NCI-H1930 (cell line): ENCODE measurements at regions not wholly inside any gene's neighbourhood (a gene's known extent, or its start where the extent isn't known, plus 50 kb on each side); places are given as distances from the start of the nearest gene placed in this dataset.

Experiments
- DNase-seq, 2 experiments: peaks; one replicate each; lab custom pipeline; 2025; lab: John Stamatoyannopoulos, UW

DNA sequence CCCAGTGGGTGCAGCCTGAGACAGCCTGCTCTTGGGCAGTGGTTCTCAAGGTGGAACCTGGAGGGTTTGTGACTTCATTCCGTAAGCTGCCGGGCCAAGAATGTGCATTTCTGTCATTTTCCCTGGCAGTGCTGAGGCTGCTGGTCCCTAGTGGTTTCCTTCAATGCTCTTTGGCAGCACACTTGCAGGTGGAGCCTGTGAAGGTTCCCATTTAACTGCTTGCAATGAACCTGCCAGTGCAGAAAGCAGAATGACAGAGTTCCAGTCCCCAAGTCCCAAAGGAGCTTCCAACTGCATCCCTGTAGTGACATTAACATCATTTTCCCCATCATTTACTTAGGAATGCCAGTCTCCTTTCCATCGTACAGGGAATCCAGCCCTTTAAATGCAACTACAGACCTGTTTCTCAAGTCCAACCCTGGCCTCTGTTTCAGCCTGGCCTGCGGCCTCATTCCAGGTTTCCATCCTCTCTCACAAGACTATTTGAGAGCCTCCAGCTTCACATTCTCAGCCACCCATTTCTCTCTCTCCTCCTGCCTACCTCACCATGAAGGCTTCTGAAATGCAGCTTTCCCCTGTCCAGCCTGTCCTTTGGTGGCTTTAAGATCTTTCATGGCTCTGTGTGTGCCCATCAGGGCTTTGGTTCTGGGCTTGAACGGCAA is 149.7 kb upstream of the GGTLC1 start:
- no peak for DNase-seq

DNA sequence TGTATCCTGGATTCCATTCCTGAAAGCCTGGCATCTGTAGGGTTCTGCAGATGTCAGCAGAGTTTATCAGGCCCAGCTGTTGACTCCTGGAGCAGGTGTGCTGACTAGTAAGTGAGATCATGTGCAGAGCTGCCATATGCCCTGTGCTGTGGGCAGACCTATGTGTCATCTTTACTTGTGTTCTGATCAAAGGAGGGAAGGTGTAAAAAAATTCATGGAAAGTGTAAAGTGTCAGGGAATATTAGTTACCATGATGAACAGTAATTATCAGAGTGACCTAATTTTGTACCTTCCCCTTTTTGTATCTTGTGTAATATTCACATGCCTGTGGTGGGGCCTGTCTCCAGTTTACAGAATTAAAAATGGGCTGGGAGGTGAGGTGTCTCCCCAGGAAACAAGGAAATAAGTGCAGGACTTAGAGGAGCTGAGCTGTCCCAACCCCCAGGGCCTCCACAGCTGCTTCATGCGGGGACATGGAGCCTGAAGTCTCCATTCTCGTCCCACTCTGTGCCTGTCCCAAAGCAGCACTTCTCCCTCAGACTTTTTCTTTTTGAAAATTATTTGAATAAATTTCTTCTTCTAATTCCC is 148.2 kb upstream of the GGTLC1 start:
- no peak for DNase-seq

DNA sequence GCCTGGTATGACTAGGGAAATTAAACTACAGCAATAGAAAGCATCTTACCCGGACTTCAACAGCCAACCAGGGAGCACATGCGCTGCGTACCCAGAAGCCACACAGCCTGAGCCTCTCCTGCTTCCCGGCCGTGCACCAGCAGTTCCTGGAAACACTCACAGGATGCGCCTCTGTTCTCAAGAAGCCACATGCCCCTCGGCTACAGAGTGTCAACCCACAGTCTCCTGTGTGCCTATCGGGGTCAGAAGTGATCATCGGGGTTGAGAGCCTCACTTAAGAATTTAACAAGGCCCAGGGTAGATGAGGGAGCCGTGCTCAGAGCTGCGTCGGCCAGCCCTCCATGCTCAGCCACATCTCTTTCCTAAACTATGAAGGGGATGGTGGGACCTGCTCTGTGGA is 147.2 kb upstream of the GGTLC1 start:
- DNase-seq, result no peak

DNA sequence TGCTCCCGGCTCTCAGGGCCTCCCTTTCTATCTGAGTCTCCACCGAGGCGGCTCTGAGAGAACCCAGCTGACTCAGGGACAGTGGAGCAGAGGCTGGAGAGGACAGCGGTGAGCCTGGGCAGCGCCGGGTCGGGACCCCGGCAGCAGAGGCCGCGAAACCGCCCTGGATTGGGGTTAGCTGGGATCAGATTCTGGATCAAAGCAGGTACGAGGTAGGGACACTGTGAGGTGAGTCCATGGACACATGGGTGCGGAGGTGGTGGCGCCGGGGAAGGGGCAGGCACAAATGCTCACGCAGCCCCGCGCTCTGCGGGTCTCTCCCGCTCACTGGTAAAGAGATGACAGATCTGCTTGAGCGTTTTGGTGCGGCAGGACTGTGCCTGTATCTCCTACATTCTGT is 146.4 kb upstream of the GGTLC1 start:
- no peak for DNase-seq

DNA sequence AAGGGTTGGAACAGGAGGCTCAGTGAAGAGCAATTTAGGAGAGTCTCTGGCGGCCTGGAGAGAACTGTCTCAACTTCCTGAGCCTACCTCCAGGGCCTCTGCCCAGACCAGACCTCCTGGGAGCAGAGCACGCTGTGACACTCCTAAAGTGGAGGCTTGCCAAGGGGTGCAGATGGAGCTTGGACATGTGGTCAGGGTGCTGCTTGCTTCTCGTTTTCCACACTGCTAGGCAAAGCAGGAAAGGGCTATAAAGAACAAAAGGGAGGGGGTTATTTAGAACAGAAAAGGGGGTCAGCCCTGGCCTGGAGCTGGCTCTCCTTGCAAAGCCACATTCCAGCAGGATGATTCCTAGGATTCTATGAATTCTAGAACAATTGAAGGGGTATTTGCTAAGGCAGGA is 145.7 kb upstream of the GGTLC1 start:
- no peak for DNase-seq

DNA sequence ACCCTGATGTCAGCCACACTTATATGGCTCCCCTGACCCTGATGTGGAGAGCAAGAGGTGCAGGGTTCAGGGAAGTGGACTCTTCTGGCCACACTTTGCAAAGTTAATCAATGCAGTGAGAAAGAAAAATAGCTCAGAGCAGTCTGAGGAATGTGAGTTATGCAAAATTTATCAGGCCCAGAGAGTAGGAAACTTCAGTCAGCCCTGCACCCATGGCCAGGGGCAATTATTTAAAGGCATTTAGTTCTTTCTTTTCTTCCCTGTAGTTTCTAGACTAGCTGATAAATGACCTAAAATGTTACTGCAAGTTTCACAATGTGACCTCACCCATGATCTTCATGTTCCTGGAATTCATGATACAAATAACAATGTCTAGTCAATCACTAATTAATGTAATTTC is 143.7 kb upstream of the GGTLC1 start:
- DNase-seq, result no peak

DNA sequence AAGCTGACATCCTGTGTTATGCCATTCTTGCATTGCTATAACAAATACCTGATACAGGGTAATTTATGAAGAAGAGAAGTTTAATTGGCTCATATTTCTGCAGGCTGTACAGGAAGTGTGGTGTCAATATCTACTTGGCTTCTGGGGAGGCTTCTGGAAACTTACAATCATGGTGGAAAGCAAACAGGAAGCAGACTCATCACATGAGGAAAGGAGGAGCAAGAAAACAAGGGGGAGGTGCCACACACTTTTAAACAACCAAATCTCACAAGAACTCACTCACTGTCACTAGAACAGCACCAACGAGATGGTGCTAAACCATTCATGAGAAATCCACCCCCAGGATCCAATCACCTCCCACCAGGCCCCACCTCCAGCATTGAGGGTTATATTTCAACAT is 143.1 kb upstream of the GGTLC1 start:
- DNase-seq, result no peak

DNA sequence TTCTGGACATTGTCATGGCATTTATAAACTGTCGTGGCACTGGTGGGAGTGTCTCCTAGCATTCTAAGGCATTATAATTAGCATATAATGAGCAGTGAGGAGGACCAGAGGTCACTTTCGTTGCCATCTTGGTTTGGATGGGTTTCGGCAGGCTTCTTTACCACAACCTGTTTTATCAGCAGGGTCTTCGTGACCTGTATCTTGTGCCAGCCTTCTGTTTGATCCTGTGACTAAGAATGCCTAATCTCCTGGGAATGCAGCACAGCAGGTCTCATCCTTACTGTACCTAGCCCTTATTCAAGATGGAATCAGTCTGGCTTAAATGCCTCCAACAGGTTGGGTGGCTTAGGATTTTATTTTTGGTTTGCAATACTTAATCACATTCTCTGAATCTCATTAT is 142.7 kb upstream of the GGTLC1 start:
- no peak for DNase-seq

DNA sequence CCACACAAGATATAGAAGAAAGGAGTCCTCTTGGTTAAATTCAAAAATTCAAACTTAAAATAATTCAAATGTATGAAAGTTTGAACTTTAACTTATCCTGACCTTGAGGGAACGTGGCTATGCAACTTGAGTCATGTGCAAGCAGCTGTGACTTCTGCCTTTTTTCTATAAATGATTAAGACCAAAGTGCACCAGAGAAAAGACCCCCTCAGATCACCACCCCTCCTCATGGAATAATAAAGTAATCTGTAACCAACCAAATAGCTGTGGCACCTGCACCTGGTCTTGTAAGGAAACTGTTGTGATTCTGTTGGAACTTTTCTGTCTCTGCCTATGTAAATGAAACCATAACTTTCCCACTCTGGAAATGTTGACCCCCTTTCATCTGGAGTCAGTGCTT is 141.1 kb upstream of the GGTLC1 start:
- no peak for DNase-seq

DNA sequence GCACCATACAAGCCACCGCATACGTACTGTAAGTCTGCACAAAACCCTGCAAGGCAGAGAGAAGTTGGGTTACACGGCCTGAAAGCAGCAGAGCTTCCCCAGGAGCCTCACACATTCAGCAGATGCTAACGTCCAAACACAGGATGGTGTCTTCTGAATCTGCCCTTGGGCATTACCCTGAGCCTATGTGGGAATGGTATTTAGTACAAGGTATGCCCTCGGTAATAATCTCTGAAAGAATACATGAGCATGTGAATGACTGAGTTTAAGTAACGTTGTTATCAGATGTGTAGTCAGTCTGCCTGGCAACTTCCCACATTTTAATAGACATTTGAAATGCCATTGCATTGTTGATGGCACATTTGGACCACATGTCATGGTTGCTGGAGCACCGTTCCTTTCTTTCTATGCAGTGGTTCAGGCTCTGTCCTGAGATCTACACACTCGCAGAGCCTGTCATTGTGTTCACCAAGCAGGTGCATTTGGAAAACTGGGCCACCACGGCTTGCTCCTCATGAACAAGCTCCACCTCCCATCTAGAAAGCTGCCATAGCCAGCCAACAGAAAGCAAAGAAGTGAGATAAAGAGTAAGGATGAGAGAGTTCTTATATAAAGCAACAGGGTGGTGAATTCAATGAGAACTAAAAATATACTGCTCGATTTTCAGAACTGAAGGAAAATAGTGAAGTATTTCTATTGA is 136.5 kb upstream of the GGTLC1 start:
- no peak for DNase-seq

DNA sequence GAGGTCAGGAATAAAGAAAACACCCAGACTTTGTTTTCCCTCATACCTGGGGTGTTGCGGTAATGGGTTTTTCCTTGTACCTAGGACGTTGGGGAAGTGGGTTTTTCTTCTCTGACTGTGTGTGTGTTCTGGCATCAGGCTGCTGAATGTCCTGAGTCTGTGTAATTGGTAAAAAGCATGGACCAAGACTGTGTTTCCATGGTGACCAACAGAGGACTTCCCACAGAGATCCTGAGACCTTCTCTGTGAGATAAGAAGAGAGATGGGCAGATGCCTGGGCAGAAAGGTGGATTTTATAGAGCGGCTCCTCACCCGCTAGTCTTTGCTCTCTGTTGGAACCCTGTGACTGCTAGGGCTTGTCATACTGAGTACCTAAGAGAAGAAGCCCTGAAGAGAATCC is 135.4 kb upstream of the GGTLC1 start:
- no peak for DNase-seq

DNA sequence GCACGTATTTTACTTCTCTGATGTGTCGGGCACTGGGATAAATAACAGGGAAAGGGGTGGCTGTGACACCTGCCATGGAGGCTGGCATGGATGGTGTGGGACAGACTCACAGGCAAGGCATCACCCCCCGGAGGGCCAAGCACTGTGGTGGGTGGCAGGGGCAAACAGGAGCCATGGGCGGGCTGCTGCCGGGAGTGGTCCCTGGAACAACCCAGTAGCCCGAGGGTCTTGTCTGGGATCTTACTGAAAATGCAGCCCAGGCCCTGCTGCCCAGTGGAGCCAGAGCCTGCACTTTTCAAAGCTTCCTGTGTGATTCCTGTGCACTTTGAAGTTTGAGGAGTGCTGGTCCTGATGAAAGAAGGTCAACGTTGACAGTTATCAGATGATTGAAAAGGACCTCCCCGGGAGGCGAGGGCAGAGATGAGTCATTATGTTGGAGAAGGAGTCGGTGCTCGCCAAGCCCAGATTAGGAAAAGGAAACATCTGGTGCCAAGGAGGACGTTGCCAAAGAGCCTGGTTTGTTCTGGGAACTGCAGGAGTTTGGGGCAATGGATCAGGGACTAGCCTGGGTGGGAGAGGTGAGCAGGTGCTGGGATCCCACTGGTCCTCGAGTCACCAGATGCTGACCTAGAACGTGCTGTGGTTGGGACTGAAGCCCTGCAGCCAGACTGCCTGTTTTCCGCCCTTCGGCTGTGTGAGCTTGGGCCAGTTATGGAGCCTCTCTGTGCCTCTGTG is 130.0 kb upstream of the GGTLC1 start:
- no peak for DNase-seq

DNA sequence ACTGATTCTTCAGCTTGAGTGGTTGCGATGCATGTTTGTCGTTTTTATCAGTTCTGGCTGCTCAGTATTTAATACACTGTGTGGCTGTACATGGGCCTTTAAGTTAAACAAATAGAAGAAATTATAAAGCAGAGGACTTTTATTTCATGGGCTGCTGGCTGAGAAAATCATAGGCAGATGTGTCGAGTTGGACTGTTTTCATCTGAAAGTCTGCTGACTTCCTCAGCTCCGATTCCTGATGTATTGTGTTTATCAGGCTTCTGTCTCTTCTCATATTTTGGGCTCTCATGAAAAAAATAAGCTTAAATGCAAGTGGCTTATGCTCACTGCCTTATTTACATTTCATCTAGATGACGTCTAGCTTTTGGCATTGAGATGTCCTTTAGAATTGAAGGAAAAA is 129.5 kb upstream of the GGTLC1 start:
- no peak for DNase-seq

DNA sequence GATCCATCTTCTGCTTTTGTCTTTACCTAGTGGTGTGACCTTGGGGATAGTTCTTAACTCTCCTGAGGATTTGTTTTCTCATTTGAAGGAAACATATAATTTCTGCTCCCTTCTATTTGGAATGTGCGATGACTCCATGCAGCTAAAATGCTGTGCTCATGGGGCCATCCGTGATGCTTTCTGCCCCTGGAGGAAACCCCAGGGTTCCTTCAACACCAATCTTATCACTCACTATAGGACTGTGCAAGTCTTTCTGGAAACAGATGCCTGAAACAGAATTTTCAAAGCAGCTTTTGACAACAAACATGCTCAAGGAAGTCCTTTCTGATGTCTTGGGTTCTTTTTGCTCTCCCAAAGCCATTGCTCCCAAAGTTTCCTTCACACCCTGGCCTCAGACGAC is 128.8 kb upstream of the GGTLC1 start:
- no peak for DNase-seq

DNA sequence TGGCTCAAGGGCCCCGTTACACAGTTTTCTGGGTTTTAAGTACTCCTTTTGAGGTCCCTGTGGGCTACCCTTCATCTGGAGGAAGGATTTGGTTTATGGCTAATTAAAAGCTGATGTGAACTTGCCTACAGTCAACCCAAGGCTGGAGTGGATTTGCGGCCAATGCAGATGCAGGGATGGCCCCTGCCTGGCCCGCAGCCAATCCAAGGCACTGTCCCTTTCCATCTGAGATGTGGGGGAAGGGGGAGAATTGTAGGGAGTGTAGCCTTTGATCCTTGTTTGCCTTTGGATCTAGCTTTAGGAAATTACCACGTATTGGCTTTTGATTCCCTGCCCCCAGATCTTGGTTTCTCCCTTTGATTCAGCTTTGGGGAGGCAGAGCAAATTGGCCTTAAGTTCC is 128.0 kb upstream of the GGTLC1 start:
- DNase-seq, result no peak

DNA sequence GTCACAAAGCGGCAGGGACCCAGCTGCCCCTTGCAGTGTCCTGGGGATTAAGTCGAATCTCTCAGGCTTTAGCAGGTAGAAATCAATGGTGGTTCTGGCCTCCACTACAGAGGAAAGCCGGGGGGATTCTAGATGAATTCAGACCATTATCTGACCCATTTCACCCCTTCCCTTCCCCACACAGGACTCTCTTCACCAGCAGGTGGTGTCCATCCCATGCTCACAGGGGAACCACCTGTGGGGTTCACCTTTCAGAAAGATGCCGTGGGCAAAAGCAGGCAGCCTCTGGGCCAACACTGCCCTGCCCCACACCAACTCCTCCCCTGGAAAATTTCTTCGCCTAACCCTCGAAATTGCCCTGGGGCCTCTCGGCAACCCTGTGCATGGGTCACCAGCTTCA is 123.8 kb upstream of the GGTLC1 start:
- no peak for DNase-seq

DNA sequence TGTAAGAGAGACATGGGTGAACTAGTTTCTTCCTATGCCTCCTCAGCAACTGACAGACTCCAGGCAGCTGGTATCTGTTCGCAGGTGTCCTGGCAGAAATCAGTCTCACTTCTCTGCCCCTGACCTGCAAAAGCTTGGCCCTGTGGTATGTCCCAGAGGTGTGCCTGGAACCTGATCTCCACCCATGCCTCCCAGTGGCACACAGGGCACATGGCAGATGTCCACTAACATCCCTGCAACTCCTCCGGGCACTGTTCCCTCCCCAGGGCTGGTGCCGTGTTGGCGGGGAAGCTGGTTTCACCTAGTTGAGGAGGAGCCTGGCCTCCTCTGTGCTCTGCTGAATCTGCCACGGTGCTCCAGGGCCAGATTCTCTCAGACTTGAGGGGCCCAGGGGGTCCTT is 123.3 kb upstream of the GGTLC1 start:
- DNase-seq, result no peak

DNA sequence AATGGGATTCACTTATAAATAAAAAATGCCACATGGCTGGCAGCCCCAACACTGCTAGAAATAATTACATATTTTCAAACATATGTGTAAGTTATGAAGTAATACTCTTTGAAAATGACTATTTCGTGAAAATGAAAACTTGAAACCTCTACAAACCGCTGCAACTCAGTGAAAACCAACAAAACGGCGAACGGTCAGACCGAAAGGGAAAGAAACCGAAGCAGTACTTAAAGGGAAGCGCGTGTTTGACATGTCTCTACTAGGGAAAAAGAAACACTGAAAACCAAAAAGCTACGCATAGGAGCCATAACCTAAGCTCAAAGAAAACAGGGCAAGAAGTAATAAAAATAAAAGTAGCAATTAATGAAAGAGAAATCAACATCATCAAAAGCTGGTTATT is 121.0 kb upstream of the GGTLC1 start:
- no peak for DNase-seq

DNA sequence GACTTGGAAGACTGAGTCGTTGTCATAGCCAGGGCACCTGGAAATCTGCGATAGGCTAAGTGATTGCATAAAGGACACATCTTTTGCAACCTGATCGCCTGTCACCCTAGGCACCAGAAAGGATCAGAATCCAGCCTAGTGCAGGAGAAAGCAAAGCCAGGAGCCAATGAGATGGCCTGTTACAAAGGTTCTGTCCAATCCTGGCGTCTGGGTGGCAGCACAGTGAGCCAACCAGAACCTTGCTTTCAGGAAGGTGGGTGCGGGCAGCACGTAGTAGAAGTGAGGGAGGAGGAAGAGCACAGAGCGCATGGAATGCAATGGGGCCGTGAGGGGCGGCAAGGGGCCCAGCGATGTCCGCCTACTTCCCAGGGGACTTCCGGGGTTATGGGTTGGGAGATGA is 120.4 kb upstream of the GGTLC1 start:
- no peak for DNase-seq

DNA sequence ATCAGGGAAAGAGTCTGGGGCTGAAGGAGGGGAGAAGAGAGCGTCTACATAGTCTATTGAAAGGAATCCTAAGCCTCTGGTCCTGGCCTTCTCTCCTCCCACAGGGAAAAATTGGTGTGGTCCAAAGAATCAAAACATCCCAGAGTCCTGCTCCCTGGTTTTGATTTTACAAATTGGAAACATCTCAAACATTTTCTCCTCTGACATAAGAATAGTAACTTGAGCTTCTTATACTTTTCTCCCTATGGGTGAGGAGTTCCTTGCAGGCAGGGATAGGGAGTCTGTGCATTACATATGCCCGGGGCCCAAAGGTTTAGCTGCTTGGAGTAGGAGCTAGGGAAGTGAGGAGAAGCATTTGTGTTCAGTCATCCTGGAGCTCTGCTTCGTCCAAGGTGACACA is 120.0 kb upstream of the GGTLC1 start:
- DNase-seq, result no peak

DNA sequence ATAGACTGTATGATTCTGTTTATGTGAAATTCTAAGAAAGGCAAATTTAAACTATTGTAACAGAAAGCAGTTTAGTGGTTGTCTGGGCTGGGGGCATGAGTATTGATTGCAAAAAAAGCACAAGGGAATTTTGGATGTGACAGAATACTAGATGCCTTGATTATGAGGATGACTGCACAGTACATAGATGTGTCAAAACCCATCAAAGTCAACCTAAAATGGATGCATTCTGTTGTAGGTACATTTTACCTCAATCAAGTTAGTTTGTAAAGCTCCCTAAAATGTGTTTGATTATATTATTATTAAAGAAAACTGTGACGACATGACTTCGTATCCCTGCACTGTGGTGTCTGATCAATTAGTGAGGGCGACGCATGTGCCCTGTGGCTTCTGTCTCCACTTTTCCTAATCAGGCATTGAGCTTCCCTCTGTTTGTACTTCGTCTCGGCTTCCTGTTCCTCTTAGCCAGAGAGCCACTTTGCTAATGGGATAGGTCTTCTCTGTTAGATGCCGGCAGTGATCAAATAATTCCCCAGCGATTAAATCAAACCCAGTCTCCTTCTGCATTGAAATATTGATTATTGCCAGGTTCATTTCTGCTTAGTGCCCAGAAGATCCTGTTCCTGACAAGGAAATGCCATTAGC is 118.3 kb upstream of the GGTLC1 start:
- no peak for DNase-seq

DNA sequence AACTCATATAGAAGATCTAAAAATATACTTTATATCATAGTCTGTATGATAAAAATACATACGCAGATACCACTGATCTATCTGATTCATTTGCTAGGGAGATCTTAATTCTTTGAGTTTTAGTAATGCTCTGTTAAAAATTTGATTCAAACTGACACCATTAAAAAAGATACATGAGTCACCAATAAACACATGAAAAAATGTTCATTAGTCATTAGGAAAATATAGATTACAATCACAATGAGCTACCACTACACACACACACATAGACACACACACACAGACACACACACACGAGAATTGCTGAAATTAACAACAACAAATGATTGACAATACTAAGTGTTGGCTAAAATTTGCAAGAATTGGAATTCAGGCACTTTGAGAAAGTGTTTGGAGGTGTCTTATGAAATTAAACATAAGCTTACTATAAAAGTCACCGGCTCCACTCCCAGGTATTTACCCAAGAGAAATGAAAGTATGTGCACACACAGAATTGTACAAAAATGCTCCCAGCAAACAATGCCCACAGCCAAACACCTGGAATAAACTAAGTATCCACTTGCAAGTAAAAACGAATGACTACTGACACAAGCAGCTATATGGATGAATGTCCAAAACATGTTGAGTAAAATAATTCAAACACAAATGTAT is 117.7 kb upstream of the GGTLC1 start:
- no peak for DNase-seq
